Lower leg skin (tissue), 3 donors: ENCODE measurements at regions not wholly inside any gene's neighbourhood (a gene's known extent, or its start where the extent isn't known, plus 50 kb on each side); places are given as distances from the start of the nearest gene placed in this dataset.

ENCODE experiments used
- POLR2A ChIP-seq, 2 donors: fragments of 450-650 bp; IDR thresholded peaks; one replicate each; pipeline ENCODE4 v1.6.1; 2016 to 2017; ENCODE audit warnings: antibody characterized with exemption in 2 of 2, mild to moderate bottlenecking in 1 of 2, moderate library complexity in 1 of 2
- TF ChIP-seq, protein P1 (sequence below), 3 donors: fragments of 450-650 bp; IDR thresholded peaks; one replicate each; pipeline ENCODE4 v1.5.1; 2016; ENCODE audit warnings: antibody characterized with exemption in 3 of 3, mild to moderate bottlenecking in 3 of 3, moderate library complexity in 2 of 3

DNA sequence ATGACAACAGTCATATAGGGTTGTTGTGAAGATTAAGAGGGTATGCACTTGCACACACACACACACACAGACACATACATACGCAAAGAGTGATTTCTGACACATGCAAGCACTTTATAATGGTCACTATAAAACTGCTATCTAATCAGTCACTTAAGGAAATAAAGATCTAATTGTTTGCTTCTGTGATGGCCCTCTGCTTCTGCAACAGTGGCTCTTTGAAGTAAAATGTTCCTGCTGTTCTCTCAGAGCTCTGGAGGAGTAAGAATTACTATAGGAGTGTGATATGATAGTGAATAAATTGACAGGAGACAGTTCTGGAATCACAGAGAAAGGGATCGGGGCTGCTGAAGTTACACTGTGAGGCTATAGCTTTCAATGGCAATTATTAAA is 494.5 kb upstream of the B3GALT2 start:
- TF ChIP-seq, protein P1, sequence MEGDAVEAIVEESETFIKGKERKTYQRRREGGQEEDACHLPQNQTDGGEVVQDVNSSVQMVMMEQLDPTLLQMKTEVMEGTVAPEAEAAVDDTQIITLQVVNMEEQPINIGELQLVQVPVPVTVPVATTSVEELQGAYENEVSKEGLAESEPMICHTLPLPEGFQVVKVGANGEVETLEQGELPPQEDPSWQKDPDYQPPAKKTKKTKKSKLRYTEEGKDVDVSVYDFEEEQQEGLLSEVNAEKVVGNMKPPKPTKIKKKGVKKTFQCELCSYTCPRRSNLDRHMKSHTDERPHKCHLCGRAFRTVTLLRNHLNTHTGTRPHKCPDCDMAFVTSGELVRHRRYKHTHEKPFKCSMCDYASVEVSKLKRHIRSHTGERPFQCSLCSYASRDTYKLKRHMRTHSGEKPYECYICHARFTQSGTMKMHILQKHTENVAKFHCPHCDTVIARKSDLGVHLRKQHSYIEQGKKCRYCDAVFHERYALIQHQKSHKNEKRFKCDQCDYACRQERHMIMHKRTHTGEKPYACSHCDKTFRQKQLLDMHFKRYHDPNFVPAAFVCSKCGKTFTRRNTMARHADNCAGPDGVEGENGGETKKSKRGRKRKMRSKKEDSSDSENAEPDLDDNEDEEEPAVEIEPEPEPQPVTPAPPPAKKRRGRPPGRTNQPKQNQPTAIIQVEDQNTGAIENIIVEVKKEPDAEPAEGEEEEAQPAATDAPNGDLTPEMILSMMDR (IDR thresholded peaks at IDR 0.05), result no peak
- TF ChIP-seq POLR2A (IDR thresholded peaks at IDR 0.05), result no peak
